Esophagus (tissue), 2 donors: ENCODE measurements at regions not wholly inside any gene's neighbourhood (a gene's known extent, or its start where the extent isn't known, plus 50 kb on each side); places are given as distances from the start of the nearest gene placed in this dataset.
"Not testable (repeated sequence)": the region's sequence is repeated elsewhere in the genome, so short reads cannot be mapped to it uniquely, and the experiment has no call there.

Experiments
- H3K27ac ChIP-seq, 2 donors: one replicate each; pipeline ENCODE4 v1.5.1; 2013; ENCODE audit warnings: low read depth in 2 of 2, mild to moderate bottlenecking in 2 of 2, inconsistent platforms in 1 of 2, low read length in 1 of 2, moderate library complexity in 1 of 2
- H3K27me3 ChIP-seq, 2 donors: one replicate each; pipeline ENCODE4 v1.6.1; 2013; ENCODE audit warnings: low read length in 2 of 2, control low read depth in 1 of 2, mild to moderate bottlenecking in 1 of 2; ENCODE audit not compliant: insufficient read depth in 2 of 2, control insufficient read depth in 1 of 2
- H3K36me3 ChIP-seq, 2 donors: one replicate each; pipeline ENCODE4 v1.6.1; 2013; ENCODE audit warnings: low read length in 1 of 2; ENCODE audit not compliant: control insufficient read depth in 2 of 2, insufficient read depth in 2 of 2
- H3K4me1 ChIP-seq, 2 donors: one replicate each; pipeline ENCODE4 v1.6.1; 2013; ENCODE audit warnings: low read length in 1 of 2; ENCODE audit not compliant: control insufficient read depth in 2 of 2, insufficient read depth in 2 of 2
- H3K4me3 ChIP-seq, 2 donors: one replicate each; pipeline ENCODE4 v1.5.1; 2013; ENCODE audit warnings: low read length in 2 of 2, mild to moderate bottlenecking in 2 of 2, low read depth in 1 of 2, moderate library complexity in 1 of 2
- H3K9me3 ChIP-seq, 2 donors: one replicate each; pipeline ENCODE4 v1.6.1; 2013; ENCODE audit warnings: mild to moderate bottlenecking in 2 of 2, low read depth in 1 of 2, low read length in 1 of 2, moderate library complexity in 1 of 2; ENCODE audit not compliant: control insufficient read depth in 2 of 2, insufficient read depth in 1 of 2
- WGBS, 2 donors: extraction: QIAGEN DNeasy Blood & Tissue Kit; methylation state at CpG; one replicate each; pipeline ENCODE4 v1.1.7; 2013; 5-methylcytosine and 5-hydroxymethylcytosine counted together
- donor health status: healthy with polysubstance abuse.
- donor health status: Bipolar disorder and iron deficiency.

- Histone ChIP-seq H3K27me3 (no peaks in the 10 kb centered on the region), H3K27ac (no peak overlapping the region)
- 76 to 82% methylated on average over 5 of the region's 5 CpGs for WGBS, 2 donors
These were observed 575.7 kb upstream of the ZP4 start for GRCh38 chr1:238466459-238466858.

GRCh38 chr1:238465449-238465848, 574.7 kb upstream of the ZP4 start:
- WGBS, 2 donors: 68 to 76% methylated on average over 3 of the region's 3 CpGs

More at GRCh38 chr1:238466459-238466858, 575.7 kb upstream of the ZP4 start:
- H3K4me1 ChIP-seq: no peaks in the 10 kb centered on the region
- no peaks in the 10 kb centered on the region for H3K9me3 ChIP-seq
- no peaks in the 10 kb centered on the region for H3K36me3 ChIP-seq
- H3K4me3 ChIP-seq: no peak overlapping the region

GRCh38 chr1:238458899-238459298, 568.2 kb upstream of the ZP4 start:
- Histone ChIP-seq H3K27me3 (no peaks in the 10 kb centered on the region), H3K9me3 (no peaks in the 10 kb centered on the region), H3K36me3 (no peaks in the 10 kb centered on the region), H3K4me3 (no peak overlapping the region), H3K4me1 (no peaks in the 10 kb centered on the region), H3K27ac (no peak overlapping the region)
- 70 to 77% methylated on average over 5 of the region's 5 CpGs for WGBS, 2 donors

More at GRCh38 chr1:238465449-238465848, 574.7 kb upstream of the ZP4 start:
- Histone ChIP-seq H3K27ac (no peak overlapping the region), H3K9me3 (no peaks in the 10 kb centered on the region), H3K4me3 (no peak overlapping the region), H3K4me1 (no peaks in the 10 kb centered on the region), H3K36me3 (no peaks in the 10 kb centered on the region), H3K27me3 (no peaks in the 10 kb centered on the region)

GRCh38 chr1:238457610-238458009, 566.9 kb upstream of the ZP4 start:
- no peaks in the 10 kb centered on the region for H3K4me1 ChIP-seq
- no peaks in the 10 kb centered on the region for H3K36me3 ChIP-seq
- no peaks in the 10 kb centered on the region for H3K9me3 ChIP-seq
- H3K4me3 ChIP-seq: no peak overlapping the region
- no peaks in the 10 kb centered on the region for H3K27me3 ChIP-seq
- H3K27ac ChIP-seq: no peak overlapping the region

GRCh38 chr1:238451781-238452310, 561.1 kb upstream of the ZP4 start:
- 50 to 51% methylated on average over 4 of the region's 4 CpGs for WGBS, 2 donors
- H3K27ac ChIP-seq: no peak overlapping the region

GRCh38 chr1:238450976-238451375, 560.3 kb upstream of the ZP4 start:
- H3K9me3 ChIP-seq: no peaks in the 10 kb centered on the region
- H3K27me3 ChIP-seq: no peaks in the 10 kb centered on the region

More at GRCh38 chr1:238451781-238452310, 561.1 kb upstream of the ZP4 start:
- H3K36me3 ChIP-seq: no peaks in the 10 kb centered on the region
- no peaks in the 10 kb centered on the region for H3K9me3 ChIP-seq
- no peaks in the 10 kb centered on the region for H3K27me3 ChIP-seq
- H3K4me1 ChIP-seq: no peaks in the 10 kb centered on the region
- no peak overlapping the region for H3K4me3 ChIP-seq

GRCh38 chr1:238443687-238444086, 553.0 kb upstream of the ZP4 start:
- Histone ChIP-seq H3K9me3 (no peaks in the 10 kb centered on the region), H3K36me3 (no peaks in the 10 kb centered on the region), H3K27ac (no peak overlapping the region), H3K4me3 (no peak overlapping the region), H3K27me3 (no peaks in the 10 kb centered on the region), H3K4me1 (no peaks in the 10 kb centered on the region)
- 75 to 87% methylated on average over 6 of the region's 6 CpGs for WGBS, 2 donors

More at GRCh38 chr1:238450976-238451375, 560.3 kb upstream of the ZP4 start:
- no peaks in the 10 kb centered on the region for H3K4me1 ChIP-seq
- no peak overlapping the region for H3K27ac ChIP-seq
- no peaks in the 10 kb centered on the region for H3K36me3 ChIP-seq
- no peak overlapping the region for H3K4me3 ChIP-seq

- Histone ChIP-seq H3K9me3 (no peaks in the 10 kb centered on the region), H3K4me3 (no peak overlapping the region), H3K4me1 (no peaks in the 10 kb centered on the region), H3K36me3 (no peaks in the 10 kb centered on the region), H3K27ac (no peak overlapping the region), H3K27me3 (no peaks in the 10 kb centered on the region)
These were observed 548.8 kb upstream of the ZP4 start for GRCh38 chr1:238439511-238439910.

GRCh38 chr1:238438311-238439270, 547.9 kb upstream of the ZP4 start:
- Histone ChIP-seq H3K36me3 (no peaks in the 10 kb centered on the region), H3K27ac (no peak overlapping the region), H3K27me3 (no peaks in the 10 kb centered on the region), H3K9me3 (no peaks in the 10 kb centered on the region), H3K4me3 (no peak overlapping the region), H3K4me1 (no peaks in the 10 kb centered on the region)
- 43 to 47% methylated on average over 5 of the region's 5 CpGs for WGBS, 2 donors

- not testable (repeated sequence) for H3K9me3 ChIP-seq, H3K4me1 ChIP-seq, H3K27me3 ChIP-seq, H3K36me3 ChIP-seq, H3K4me3 ChIP-seq, H3K27ac ChIP-seq
- 52 to 73% methylated on average over 2 of the region's 2 CpGs for WGBS, 2 donors
These were observed 539.0 kb upstream of the ZP4 start for GRCh38 chr1:238429703-238430102.
